Non-pigmented ciliary epithelial cell (primary cell): ENCODE measurements at regions not wholly inside any gene's neighbourhood (a gene's known extent, or its start where the extent isn't known, plus 50 kb on each side); places are given as distances from the start of the nearest gene placed in this dataset.

Source experiments
- DNase-seq: peaks from one replicate; pipeline ENCODE4 v3.0.0-alpha.2; 2010; ENCODE audit warnings: low read depth

- no peak for DNase-seq
Measured at GRCh38 chr1:201659572-201659971, 120.6 kb downstream of the NAV1 start.

- DNase-seq: no peak
Measured at GRCh38 chr1:201660931-201661822, 122.2 kb downstream of the NAV1 start.

GRCh38 chr1:201661823-201662359, 123.0 kb downstream of the NAV1 start:
- no peak for DNase-seq

- DNase-seq: no peak
Measured at GRCh38 chr1:201662646-201663045, 123.7 kb downstream of the NAV1 start.

- no peak for DNase-seq
Measured at GRCh38 chr1:201663491-201664113, 124.7 kb downstream of the NAV1 start.

GRCh38 chr1:201665036-201665435, 126.1 kb downstream of the NAV1 start:
- DNase-seq: no peak

- DNase-seq: no peak
Measured at GRCh38 chr1:201666102-201666501, 127.2 kb downstream of the NAV1 start.

GRCh38 chr1:201666645-201667044, 127.7 kb downstream of the NAV1 start:
- no peak for DNase-seq

- DNase-seq: no peak
Measured at GRCh38 chr1:201667479-201667878, 128.6 kb downstream of the NAV1 start.

GRCh38 chr1:201670517-201670916, 131.6 kb downstream of the NAV1 start:
- no peak for DNase-seq

- DNase-seq: no peak
Measured at GRCh38 chr1:201672685-201673084, 133.8 kb downstream of the NAV1 start.

GRCh38 chr1:201673093-201673492, 134.2 kb downstream of the NAV1 start:
- no peak for DNase-seq

GRCh38 chr1:201673915-201674314, 135.0 kb downstream of the NAV1 start:
- DNase-seq: no peak

- DNase-seq: no peak
Measured at GRCh38 chr1:201675143-201675542, 136.2 kb downstream of the NAV1 start.

GRCh38 chr1:201676197-201676596, 137.3 kb downstream of the NAV1 start:
- no peak for DNase-seq

GRCh38 chr1:201676641-201677040, 137.7 kb downstream of the NAV1 start:
- DNase-seq: no peak

- DNase-seq: no peak
Measured at GRCh38 chr1:201678264-201679101, 139.6 kb downstream of the NAV1 start.

GRCh38 chr1:201681375-201681774, 142.4 kb downstream of the NAV1 start:
- no peak for DNase-seq

GRCh38 chr1:201682964-201683363, 144.0 kb downstream of the NAV1 start:
- no peak for DNase-seq

GRCh38 chr1:201683397-201683796, 144.5 kb downstream of the NAV1 start:
- DNase-seq: no peak

GRCh38 chr1:201685485-201685884, 143.5 kb upstream of the IPO9 start:
- DNase-seq: no peak

- no peak for DNase-seq
Measured at GRCh38 chr1:201686714-201687455, 142.1 kb upstream of the IPO9 start.
